Fibroblast of mammary gland (primary cell): ENCODE measurements at regions not wholly inside any gene's neighbourhood (a gene's known extent, or its start where the extent isn't known, plus 50 kb on each side); places are given as distances from the start of the nearest gene placed in this dataset.

Experiments used
- DNase-seq: peaks from one replicate; pipeline ENCODE4 v3.0.0-alpha.2; 2010; ENCODE audit warnings: low read depth
- H3K4me3 ChIP-seq: 2 replicates; pipeline ENCODE4 v1.5.1; 2011; ENCODE audit warnings: low read depth, mild to moderate bottlenecking, low read length, moderate library complexity; ENCODE audit not compliant: control insufficient read depth
- TF ChIP-seq, protein P1 (sequence below): conservative IDR thresholded peaks from 2 replicates; pipeline ENCODE4 v1.5.1; 2011; ENCODE audit warnings: low read depth, low read length, inconsistent platforms; ENCODE audit not compliant: control insufficient read depth, insufficient read depth

DNA sequence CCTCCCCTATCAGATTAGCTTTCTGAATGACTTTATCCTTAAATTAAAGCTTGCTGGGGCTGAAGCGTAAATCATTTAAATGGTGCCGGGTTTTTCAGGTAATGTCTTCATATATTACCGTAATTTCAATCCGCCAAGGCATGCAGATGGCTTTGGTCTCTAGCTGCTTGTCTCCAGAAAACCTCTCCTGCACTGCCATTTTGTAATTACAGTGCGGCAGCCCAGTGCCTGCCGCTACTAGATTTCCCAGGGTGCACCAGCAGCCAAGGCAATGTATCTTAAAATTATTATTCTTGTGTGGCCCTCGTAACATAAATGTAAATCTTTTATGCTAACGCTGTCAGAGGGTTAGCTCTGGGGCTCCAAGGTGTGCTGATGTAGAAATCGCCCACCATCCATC lies 208.5 kb downstream of the TMEM114 start:
- no peak overlapping the region for H3K4me3 ChIP-seq
- no peak for DNase-seq
- TF ChIP-seq, protein P1, sequence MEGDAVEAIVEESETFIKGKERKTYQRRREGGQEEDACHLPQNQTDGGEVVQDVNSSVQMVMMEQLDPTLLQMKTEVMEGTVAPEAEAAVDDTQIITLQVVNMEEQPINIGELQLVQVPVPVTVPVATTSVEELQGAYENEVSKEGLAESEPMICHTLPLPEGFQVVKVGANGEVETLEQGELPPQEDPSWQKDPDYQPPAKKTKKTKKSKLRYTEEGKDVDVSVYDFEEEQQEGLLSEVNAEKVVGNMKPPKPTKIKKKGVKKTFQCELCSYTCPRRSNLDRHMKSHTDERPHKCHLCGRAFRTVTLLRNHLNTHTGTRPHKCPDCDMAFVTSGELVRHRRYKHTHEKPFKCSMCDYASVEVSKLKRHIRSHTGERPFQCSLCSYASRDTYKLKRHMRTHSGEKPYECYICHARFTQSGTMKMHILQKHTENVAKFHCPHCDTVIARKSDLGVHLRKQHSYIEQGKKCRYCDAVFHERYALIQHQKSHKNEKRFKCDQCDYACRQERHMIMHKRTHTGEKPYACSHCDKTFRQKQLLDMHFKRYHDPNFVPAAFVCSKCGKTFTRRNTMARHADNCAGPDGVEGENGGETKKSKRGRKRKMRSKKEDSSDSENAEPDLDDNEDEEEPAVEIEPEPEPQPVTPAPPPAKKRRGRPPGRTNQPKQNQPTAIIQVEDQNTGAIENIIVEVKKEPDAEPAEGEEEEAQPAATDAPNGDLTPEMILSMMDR: no peak

DNA sequence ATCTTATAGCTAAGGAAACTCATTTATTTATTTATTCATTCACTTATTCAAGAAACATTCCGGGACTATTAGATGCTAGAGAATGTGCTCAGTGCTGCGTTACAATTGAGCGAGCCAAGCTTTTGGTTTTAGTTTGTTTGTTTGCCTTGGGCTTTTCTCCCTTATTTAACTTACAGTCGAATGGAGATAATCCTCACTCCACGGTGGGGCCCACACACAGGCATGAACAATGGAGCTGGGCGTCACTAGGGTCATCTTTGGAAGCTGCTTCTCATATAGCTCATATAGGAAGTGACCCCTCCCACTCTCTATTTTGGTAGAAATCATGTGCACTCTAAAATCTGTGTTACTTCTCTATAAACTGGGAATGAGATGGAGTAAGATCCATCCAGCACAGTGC lies 210.0 kb downstream of the TMEM114 start:
- TF ChIP-seq, protein P1: no peak
- H3K4me3 ChIP-seq: no peak overlapping the region
- DNase-seq: no peak

DNA sequence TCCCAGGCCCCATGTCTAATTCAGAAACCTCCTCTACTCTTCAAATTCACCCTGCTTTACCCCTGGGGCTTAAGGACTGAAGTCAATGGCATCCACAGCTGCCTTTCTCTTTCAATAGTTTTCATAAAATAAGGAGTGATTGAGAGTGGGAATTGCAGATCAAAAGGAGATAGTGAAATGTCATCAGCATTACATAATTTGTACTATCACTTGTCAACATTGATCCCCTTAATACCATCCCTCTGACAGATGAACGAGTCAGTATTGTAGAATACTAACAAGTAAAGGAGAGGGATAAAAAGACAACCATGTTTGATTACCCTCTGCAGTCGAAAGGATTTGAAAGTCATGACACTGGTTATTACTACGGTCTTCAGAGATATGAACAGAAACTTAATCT lies 212.4 kb downstream of the TMEM114 start:
- TF ChIP-seq, protein P1: no peak
- H3K4me3 ChIP-seq: no peak overlapping the region

DNA sequence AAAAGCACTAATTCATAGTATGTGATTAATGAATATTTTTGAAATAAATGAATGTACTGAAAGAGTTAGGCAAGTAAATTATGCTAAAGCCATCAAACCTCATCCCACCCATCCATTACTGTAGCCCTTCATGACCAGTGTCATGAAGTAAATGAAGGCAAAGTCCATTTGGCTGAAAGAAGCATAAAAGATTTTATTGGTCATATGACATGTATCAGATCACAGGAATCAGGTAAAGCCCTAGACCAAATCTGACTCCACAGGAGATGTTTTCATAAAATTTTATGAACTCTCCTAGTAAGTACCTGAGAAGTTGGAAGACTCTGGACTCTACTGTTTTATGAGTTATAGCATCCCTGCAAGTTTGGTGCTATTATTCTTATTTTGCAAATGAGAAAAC lies 213.5 kb downstream of the TMEM114 start:
- H3K4me3 ChIP-seq: no peak overlapping the region
- no peak for DNase-seq
- TF ChIP-seq, protein P1: no peak

More for the DNA sequence above, 212.4 kb downstream of the TMEM114 start:
- DNase-seq: no peak

DNA sequence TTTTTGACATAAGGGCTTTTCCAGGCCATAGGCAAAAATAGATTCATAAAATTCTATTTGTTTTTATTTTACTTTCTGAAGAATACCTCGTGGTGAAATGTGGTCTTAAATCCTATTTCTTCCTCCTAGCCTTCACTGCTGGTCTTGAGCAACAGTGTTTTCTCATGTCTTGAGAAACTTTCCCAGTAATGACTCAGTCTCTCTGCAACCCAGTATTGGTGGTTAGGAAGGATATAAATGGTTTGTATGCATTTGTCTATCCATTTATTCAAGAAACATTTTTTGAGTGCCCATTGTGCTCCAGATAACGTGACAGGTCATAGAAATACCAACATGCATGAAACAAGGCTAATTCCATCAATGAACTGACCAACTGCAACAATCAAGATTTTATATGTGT lies 213.9 kb downstream of the TMEM114 start:
- TF ChIP-seq, protein P1: no peak
- DNase-seq: no peak
- no peak overlapping the region for H3K4me3 ChIP-seq

DNA sequence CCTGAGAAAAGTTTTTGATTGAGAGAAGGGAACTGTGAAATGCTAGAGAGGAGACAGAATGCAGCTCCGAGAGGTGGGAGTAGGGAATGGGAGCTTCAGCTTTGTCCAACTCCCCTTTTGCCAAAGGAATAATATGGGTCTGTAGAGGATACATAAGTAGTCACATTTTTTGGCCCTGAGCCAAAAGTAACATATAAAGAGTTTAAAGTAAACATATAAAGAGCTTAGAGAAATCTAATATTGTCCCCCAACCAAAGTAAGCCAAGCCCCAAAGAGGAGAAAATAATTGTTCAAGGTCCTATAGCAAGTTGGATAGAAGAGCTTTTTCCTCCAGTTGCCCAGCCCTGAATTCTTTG lies 215.1 kb downstream of the TMEM114 start:
- TF ChIP-seq, protein P1: no peak
- no peak for DNase-seq
- no peak overlapping the region for H3K4me3 ChIP-seq

DNA sequence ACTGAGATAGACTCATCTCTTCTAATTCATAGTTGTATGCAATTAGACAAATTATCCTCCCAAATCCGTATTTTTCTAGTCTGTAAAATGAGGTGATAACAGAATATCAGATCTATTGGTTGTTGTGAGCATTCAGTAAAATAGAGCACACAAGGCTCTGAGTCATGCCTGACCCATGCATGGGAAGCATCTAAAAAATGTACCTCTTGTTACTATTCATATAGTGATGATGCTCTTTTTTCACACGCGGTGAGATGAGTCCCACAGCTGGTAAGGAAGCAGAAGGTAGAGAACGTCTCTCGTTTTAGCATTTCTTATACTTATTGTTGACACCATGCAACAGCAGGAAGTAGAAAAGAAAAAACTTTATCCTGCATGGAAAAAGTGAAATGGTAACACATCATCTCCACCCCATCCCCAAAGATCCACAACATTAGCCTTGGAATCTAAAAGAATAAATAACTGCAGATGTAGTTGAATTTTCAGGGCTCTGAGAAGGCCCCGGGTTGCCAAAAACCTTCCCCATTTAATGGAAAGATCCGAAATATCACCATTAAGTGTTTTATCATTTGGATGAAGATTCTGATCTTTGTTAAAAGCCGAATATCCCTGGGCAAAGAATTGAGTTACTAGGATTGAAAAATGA lies 215.6 kb downstream of the TMEM114 start:
- TF ChIP-seq, protein P1: no peak
- H3K4me3 ChIP-seq: no peak overlapping the region
- DNase-seq: no peak
